ENCODE measurements at regions not wholly inside any gene's neighbourhood (a gene's known extent, or its start where the extent isn't known, plus 50 kb on each side); places are given as distances from the start of the nearest gene placed in this dataset.

DNA sequence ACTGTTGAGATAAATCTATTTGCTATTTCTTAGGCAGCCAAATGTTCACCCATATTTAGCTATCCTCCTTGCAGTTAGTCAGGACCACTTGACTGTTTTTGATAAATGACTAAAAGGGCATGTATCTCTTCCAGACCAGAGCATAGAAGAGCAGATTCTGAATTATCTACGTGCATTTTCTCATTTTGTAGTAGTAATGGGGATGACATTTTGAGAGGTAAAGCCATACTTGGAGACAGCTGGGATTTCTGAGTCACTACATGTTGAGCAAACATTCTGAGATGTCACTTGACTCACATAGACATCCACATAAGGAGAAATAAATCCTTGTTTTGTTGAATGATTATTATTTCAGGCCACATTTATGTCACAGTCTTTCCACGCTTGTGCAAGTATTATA, 297.6 kb downstream of the CDH10 start:
- TF ChIP-seq, protein P1, sequence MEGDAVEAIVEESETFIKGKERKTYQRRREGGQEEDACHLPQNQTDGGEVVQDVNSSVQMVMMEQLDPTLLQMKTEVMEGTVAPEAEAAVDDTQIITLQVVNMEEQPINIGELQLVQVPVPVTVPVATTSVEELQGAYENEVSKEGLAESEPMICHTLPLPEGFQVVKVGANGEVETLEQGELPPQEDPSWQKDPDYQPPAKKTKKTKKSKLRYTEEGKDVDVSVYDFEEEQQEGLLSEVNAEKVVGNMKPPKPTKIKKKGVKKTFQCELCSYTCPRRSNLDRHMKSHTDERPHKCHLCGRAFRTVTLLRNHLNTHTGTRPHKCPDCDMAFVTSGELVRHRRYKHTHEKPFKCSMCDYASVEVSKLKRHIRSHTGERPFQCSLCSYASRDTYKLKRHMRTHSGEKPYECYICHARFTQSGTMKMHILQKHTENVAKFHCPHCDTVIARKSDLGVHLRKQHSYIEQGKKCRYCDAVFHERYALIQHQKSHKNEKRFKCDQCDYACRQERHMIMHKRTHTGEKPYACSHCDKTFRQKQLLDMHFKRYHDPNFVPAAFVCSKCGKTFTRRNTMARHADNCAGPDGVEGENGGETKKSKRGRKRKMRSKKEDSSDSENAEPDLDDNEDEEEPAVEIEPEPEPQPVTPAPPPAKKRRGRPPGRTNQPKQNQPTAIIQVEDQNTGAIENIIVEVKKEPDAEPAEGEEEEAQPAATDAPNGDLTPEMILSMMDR (IDR thresholded peaks at IDR 0.05; ENCODE audit: low read depth, low read length), result no peak
- H3K4me3 ChIP-seq (replicated peaks in 1 of 2; ENCODE audit: low read depth in 2 of 2, low read length in 2 of 2), result no peak overlapping the region
- DNase-seq (ENCODE audit: low read depth in 2 of 2), result no peak

DNA sequence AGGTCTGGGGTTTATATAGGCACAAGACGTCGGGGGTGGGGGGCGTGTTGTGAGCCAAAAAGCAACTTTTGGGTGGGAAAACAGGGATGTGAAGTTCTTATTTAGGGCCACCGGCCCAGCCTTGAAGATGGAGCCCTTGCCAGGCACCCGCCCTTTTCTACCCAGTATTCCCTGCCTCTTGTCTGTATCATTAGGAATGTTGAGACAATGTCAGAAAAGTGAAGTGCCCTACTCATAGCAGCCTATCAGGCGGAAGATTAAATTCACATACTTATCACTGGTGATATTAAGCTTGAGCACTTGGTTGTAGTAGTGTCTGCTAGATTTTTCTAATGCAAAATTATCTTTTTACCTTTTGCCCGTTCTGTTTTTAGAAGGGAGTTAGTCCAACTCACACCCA, 293.5 kb downstream of the CDH10 start:
- TF ChIP-seq, protein P1 (IDR thresholded peaks at IDR 0.05; ENCODE audit: low read depth, low read length), result no peak
- no peak overlapping the region for H3K4me3 ChIP-seq (replicated peaks in 1 of 2; ENCODE audit: low read depth in 2 of 2, low read length in 2 of 2)
- DNase-seq (ENCODE audit: low read depth in 2 of 2), result no peak

DNA sequence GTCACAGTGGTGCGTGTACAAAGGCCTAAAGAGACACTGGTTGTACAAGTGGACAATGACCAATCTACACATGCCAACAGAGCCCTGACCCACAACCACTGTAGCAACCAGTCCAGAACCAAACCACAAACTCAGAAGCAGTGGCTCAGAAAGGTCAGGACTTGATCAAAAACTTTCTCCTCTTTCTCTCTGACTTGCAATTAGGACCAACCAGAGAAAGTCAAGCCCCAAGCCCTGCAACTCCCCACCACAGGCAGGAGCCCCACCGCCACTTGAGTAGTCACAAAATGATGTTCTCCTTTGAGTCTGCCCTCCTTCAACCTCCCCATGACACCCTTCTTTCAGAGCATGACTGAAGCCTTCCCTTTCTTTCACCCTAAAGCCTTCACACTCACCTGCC, 291.8 kb downstream of the CDH10 start:
- H3K4me3 ChIP-seq (replicated peaks in 1 of 2; ENCODE audit: low read depth in 2 of 2, low read length in 2 of 2), result no peak overlapping the region
- TF ChIP-seq, protein P1 (IDR thresholded peaks at IDR 0.05; ENCODE audit: low read depth, low read length), result no peak
- no peak for DNase-seq (ENCODE audit: low read depth in 2 of 2)

DNA sequence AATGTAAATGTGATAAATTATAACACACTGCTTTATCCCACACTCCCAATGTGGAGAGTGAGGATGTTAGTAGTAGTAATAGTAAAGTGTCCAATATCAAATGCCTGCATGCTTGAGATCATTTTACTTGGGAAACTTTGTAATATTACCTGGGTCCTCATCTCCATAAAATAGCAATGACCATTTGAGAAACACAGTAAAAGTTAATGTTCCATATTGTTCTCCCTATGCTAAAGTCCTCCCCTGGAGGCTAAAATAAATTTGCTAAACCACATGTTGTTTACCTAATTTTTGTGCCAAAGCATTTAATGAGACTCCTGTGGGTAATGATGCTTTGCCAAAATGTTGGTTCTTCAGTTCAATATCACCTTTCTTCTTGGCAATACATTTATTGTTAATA, 291.2 kb downstream of the CDH10 start:
- no peak for DNase-seq (ENCODE audit: low read depth in 2 of 2)
- TF ChIP-seq, protein P1 (IDR thresholded peaks at IDR 0.05; ENCODE audit: low read depth, low read length), result no peak
- H3K4me3 ChIP-seq (replicated peaks in 1 of 2; ENCODE audit: low read depth in 2 of 2, low read length in 2 of 2), result no peak overlapping the region

DNA sequence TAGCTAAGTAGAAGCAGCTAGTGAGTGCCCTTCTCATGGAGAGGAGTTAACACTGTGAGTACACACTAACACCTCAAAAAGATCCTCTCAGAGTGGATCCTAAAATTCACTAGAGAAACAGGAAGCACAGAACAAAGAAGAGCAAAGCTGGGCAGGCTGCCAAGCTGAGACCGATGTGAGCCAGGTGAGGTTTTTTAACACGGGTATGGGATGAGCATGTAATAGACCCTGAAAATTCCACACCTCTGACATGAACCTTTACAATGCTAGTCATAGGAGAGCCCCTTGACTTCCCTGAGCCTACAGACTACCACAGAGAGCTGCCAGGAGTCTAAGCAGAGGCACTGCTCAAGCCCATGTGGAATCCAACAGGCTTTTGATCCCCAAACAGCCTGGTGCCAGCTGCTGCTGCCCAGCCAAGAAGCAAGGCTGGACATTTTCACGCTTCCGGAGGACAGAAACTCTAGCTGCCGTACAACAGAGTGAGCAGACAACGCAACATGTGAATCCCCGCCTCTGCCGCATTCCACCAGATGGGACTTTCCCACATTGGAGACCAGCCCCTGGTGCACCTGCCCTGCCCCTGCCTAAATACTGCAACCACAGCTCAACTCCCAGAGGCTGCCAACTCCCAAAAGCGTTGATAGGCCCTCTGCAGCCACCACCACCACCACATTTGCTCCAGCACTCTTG, 280.8 kb downstream of the CDH10 start:
- no peak overlapping the region for H3K4me3 ChIP-seq (replicated peaks in 1 of 2; ENCODE audit: low read depth in 2 of 2, low read length in 2 of 2)
- DNase-seq (ENCODE audit: low read depth in 2 of 2), result no peak
- TF ChIP-seq, protein P1 (IDR thresholded peaks at IDR 0.05; ENCODE audit: low read depth, low read length), result no peak

DNA sequence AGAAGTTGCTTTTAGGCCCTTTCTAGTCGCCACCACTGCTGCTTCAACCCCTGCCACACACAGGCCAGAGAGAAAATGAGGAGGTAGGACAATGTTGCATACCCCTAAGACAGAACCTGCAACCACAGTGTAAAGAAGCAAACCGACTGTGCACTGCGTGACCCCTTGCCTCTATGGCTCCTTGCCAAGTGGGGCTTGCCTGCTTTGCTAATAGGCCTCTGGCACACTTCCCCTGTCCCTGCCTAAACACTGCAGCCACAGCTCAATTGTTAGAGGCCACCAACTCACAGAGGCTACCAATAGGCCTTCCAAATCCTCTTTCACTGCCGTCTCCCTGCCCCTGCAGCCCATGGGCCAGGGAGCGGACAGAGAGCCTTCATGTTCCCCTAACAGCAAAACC, 280.1 kb downstream of the CDH10 start:
- H3K4me3 ChIP-seq (replicated peaks in 1 of 2; ENCODE audit: low read depth in 2 of 2, low read length in 2 of 2), result no peak overlapping the region
- DNase-seq (ENCODE audit: low read depth in 2 of 2), result no peak
- TF ChIP-seq, protein P1 (IDR thresholded peaks at IDR 0.05; ENCODE audit: low read depth, low read length), result no peak

DNA sequence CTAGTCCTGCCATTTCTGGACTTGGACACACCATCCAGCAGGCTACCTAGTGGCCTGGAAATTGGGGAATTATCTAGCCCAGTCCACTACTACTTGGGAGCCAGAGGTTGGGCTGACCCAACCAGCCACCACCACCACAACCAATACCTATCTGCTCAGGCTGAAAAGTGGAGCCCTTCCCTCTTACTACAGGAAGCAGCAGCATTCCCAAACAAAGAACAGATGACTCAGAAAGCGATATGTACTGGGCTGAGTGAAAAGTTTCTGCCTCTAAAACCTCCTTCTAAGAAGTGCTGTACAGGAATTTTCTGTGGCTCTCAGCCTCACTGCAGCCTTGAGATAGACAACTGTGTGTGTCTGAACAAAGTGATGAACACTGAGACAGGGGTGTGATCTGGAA, 279.4 kb downstream of the CDH10 start:
- TF ChIP-seq, protein P1 (IDR thresholded peaks at IDR 0.05; ENCODE audit: low read depth, low read length), result no peak
- H3K4me3 ChIP-seq (replicated peaks in 1 of 2; ENCODE audit: low read depth in 2 of 2, low read length in 2 of 2), result no peak overlapping the region
- no peak for DNase-seq (ENCODE audit: low read depth in 2 of 2)

Measured in cardiac fibroblast (primary cell).